ENCODE measurements at regions not wholly inside any gene's neighbourhood (a gene's known extent, or its start where the extent isn't known, plus 50 kb on each side); places are given as distances from the start of the nearest gene placed in this dataset.
"Not testable (repeated sequence)": the region's sequence is repeated elsewhere in the genome, so short reads cannot be mapped to it uniquely, and the experiment has no call there.

DNA sequence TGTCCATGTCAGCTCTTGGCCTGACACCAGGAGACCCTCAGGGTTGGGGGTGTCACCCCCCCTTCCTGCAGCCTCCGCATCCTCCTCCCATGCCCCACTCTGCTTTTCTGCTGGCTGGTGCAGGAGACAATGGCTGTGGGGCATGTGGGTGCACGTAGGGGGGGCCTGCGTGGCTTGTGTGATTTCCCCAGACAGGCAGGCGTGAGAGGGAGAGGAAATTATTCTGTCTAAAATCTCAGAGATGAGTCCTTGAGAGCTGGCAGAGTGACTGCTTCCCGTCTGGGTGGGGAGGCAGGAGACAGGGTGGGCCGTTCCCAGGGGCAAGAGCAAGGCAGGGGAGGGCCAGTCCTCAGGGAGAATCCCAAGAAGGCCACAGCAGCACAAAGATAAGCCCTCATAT, 173.2 kb downstream of the TRIM43 start:
- not testable (repeated sequence) for H3K36me3 ChIP-seq (ENCODE audit: control insufficient read depth in 4 of 4, insufficient read depth in 3 of 4, low read depth in 1 of 4, low read length in 3 of 4); H3K9ac ChIP-seq (ENCODE audit: low read depth in 1 of 2, low read length in 2 of 2); H3K27ac ChIP-seq (ENCODE audit: low read depth in 1 of 2, low read length in 2 of 2); DNase-seq (ENCODE audit: low spot score); H3K4me1 ChIP-seq (ENCODE audit: control insufficient read depth in 4 of 4, insufficient read depth in 4 of 4, low read length in 3 of 4); H3K9me3 ChIP-seq (ENCODE audit: control insufficient read depth in 4 of 4, low read length in 3 of 4); H3K4me3 ChIP-seq (ENCODE audit: low read depth in 1 of 3, low read length in 3 of 3); H3K27me3 ChIP-seq (ENCODE audit: control insufficient read depth in 4 of 4, insufficient read depth in 4 of 4, low read length in 3 of 4)
- WGBS: 82% methylated on average over 5 of the region's 6 CpGs

DNA sequence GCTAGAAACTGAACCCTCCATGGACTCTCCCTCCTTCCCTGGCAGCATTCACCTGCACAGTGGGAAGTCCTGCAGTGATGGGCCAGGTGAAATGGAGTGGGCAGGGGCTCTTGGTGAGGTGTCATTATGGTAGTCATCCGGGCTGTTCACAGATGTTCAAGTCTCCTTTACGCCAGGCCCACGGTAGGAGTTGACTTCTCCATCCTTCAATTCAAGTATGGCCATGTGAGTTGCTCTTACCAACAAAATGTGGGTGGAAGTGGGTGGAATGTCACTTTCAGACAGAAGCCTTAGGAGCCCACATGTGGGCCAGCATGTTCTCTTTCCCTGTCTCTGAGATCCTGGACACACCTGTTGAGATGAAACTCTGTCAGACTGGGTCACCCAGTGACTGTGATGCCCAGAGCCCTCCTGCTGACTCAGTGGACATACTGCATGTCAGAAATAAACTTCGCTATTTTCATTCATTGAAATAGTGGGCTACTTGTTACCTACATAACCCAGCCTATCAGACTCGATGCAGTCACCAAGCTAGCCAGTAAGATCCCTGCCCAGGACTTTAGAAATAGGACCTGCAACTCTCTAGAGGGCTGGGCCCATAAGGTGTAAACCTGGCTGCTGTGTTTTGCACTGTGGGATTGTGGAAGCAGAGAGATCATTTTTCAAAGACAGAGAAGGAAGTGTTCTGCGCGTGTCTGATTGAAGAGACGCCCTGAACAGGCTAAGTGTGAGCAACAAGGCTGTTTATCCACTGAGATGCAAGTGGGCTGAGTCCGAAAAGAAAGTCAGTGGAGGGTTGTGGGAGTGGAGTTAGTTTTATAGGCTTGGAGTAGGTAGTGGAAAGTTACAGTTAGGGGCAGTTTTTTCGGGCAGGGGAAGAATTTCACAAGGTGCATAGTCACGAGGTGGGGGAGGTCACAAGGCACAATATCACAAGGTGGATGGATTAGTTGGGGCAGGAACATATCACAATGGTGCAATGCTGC, 174.4 kb downstream of the TRIM43 start:
- not testable (repeated sequence) for H3K36me3 ChIP-seq (ENCODE audit: control insufficient read depth in 4 of 4, insufficient read depth in 3 of 4, low read depth in 1 of 4, low read length in 3 of 4); H3K9ac ChIP-seq (ENCODE audit: low read depth in 1 of 2, low read length in 2 of 2); H3K4me3 ChIP-seq (ENCODE audit: low read depth in 1 of 3, low read length in 3 of 3); DNase-seq (ENCODE audit: low spot score); H3K4me1 ChIP-seq (ENCODE audit: control insufficient read depth in 4 of 4, insufficient read depth in 4 of 4, low read length in 3 of 4); H3K27ac ChIP-seq (ENCODE audit: low read depth in 1 of 2, low read length in 2 of 2); H3K27me3 ChIP-seq (ENCODE audit: control insufficient read depth in 4 of 4, insufficient read depth in 4 of 4, low read length in 3 of 4); H3K9me3 ChIP-seq (ENCODE audit: control insufficient read depth in 4 of 4, low read length in 3 of 4)
- WGBS: 78% methylated on average over 11 of the region's 11 CpGs

DNA sequence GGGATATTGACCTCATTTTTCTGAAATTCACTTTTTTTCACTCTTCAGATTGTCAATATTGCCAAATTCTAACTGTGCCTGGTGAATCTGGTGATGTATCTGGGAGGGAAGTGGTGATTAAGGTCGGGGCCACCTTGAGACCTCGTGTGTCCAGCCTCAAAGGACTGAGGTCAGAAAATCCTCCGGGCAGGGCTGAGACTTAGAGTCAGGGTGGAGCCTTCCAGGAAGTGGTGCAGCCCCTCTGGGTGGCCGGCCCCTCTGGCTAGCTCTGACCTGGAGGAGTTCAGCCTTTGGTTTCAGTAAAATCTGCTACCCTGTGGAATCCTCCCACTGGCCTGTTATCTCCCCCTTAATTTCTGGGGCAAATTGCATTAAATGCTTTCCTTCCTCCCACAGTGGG, 175.7 kb downstream of the TRIM43 start:
- H3K36me3 ChIP-seq (ENCODE audit: control insufficient read depth in 4 of 4, insufficient read depth in 3 of 4, low read depth in 1 of 4, low read length in 3 of 4); H3K4me3 ChIP-seq (ENCODE audit: low read depth in 1 of 3, low read length in 3 of 3); H3K27ac ChIP-seq (ENCODE audit: low read depth in 1 of 2, low read length in 2 of 2); DNase-seq (ENCODE audit: low spot score); H3K27me3 ChIP-seq (ENCODE audit: control insufficient read depth in 4 of 4, insufficient read depth in 4 of 4, low read length in 3 of 4); H3K9me3 ChIP-seq (ENCODE audit: control insufficient read depth in 4 of 4, low read length in 3 of 4); H3K4me1 ChIP-seq (ENCODE audit: control insufficient read depth in 4 of 4, insufficient read depth in 4 of 4, low read length in 3 of 4); H3K9ac ChIP-seq (ENCODE audit: low read depth in 1 of 2, low read length in 2 of 2): not testable (repeated sequence)
- WGBS: 70% methylated on average over 4 of the region's 4 CpGs

DNA sequence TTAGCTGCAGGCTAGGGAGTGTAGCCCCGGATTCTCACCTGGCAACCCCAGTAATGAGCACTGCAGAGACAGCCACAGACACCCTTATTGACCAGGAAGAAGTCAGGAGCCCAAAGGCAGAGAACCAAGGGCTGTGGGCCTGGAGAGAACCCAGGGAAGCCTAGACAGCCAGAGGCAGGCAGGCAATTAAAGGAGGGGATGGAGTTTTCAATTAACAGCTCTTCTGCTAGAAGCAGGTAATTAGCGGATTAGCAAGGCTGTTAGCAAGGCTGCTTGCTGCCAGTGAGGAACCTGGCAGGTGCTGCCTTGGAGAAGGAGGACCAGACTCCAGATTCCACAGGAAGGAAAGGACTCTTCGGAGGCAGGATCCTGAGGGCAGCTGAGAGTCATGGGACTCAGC, 176.1 kb downstream of the TRIM43 start:
- not testable (repeated sequence) for H3K4me3 ChIP-seq (ENCODE audit: low read depth in 1 of 3, low read length in 3 of 3); H3K9ac ChIP-seq (ENCODE audit: low read depth in 1 of 2, low read length in 2 of 2); DNase-seq (ENCODE audit: low spot score); H3K27me3 ChIP-seq (ENCODE audit: control insufficient read depth in 4 of 4, insufficient read depth in 4 of 4, low read length in 3 of 4); H3K4me1 ChIP-seq (ENCODE audit: control insufficient read depth in 4 of 4, insufficient read depth in 4 of 4, low read length in 3 of 4); H3K36me3 ChIP-seq (ENCODE audit: control insufficient read depth in 4 of 4, insufficient read depth in 3 of 4, low read depth in 1 of 4, low read length in 3 of 4); H3K27ac ChIP-seq (ENCODE audit: low read depth in 1 of 2, low read length in 2 of 2); H3K9me3 ChIP-seq (ENCODE audit: control insufficient read depth in 4 of 4, low read length in 3 of 4)
- WGBS: 68% methylated on average over 2 of the region's 3 CpGs

DNA sequence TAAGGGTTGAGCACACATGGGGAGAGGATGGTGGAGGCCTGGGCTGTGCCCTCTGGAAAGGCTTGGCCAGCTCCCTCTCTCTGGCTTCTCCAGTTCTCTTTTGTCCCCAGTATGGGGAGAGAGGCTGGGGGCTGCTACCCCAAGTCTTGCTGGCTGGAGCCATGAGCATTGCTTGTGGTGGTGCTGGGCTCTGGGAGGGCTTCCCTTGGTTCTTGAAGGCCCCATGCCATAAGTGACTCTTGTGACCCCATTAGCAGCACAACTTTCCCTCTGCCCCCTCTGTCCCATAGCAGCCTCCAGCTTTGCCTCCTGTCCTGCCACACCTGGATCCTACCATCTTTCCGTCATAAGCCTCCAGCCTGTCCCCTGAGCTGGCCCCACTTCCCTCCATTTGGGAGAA, 177.5 kb downstream of the TRIM43 start:
- H3K27ac ChIP-seq (ENCODE audit: low read depth in 1 of 2, low read length in 2 of 2); H3K9me3 ChIP-seq (ENCODE audit: control insufficient read depth in 4 of 4, low read length in 3 of 4); H3K4me3 ChIP-seq (ENCODE audit: low read depth in 1 of 3, low read length in 3 of 3); H3K36me3 ChIP-seq (ENCODE audit: control insufficient read depth in 4 of 4, insufficient read depth in 3 of 4, low read depth in 1 of 4, low read length in 3 of 4); H3K4me1 ChIP-seq (ENCODE audit: control insufficient read depth in 4 of 4, insufficient read depth in 4 of 4, low read length in 3 of 4); H3K9ac ChIP-seq (ENCODE audit: low read depth in 1 of 2, low read length in 2 of 2); DNase-seq (ENCODE audit: low spot score); H3K27me3 ChIP-seq (ENCODE audit: control insufficient read depth in 4 of 4, insufficient read depth in 4 of 4, low read length in 3 of 4): not testable (repeated sequence)
- 96% methylated on average over 1 of the region's 1 CpG for WGBS

DNA sequence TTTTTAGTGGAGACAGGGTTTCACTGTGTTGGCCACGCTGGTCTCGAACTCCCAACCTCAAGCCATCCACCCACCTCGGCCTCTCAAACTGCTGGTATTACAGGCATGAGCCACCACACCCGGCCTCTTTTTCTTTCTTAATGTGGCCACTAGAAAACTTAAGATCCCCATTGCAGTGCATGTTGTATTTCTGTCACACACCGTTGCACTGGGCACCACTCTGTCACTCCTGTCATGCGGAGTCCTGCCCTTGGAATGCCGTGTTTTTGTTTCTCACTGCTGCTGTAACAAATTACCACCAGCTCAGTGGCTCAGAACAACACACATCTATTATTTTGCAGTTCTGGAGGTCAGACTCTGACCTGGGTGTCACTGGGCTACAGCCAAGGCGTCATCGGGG, 178.9 kb downstream of the TRIM43 start:
- not testable (repeated sequence) for DNase-seq (ENCODE audit: low spot score); H3K36me3 ChIP-seq (ENCODE audit: control insufficient read depth in 4 of 4, insufficient read depth in 3 of 4, low read depth in 1 of 4, low read length in 3 of 4); H3K9me3 ChIP-seq (ENCODE audit: control insufficient read depth in 4 of 4, low read length in 3 of 4); H3K27me3 ChIP-seq (ENCODE audit: control insufficient read depth in 4 of 4, insufficient read depth in 4 of 4, low read length in 3 of 4); H3K4me3 ChIP-seq (ENCODE audit: low read depth in 1 of 3, low read length in 3 of 3); H3K4me1 ChIP-seq (ENCODE audit: control insufficient read depth in 4 of 4, insufficient read depth in 4 of 4, low read length in 3 of 4); H3K27ac ChIP-seq (ENCODE audit: low read depth in 1 of 2, low read length in 2 of 2); H3K9ac ChIP-seq (ENCODE audit: low read depth in 1 of 2, low read length in 2 of 2)
- 85% methylated on average over 7 of the region's 9 CpGs for WGBS

DNA sequence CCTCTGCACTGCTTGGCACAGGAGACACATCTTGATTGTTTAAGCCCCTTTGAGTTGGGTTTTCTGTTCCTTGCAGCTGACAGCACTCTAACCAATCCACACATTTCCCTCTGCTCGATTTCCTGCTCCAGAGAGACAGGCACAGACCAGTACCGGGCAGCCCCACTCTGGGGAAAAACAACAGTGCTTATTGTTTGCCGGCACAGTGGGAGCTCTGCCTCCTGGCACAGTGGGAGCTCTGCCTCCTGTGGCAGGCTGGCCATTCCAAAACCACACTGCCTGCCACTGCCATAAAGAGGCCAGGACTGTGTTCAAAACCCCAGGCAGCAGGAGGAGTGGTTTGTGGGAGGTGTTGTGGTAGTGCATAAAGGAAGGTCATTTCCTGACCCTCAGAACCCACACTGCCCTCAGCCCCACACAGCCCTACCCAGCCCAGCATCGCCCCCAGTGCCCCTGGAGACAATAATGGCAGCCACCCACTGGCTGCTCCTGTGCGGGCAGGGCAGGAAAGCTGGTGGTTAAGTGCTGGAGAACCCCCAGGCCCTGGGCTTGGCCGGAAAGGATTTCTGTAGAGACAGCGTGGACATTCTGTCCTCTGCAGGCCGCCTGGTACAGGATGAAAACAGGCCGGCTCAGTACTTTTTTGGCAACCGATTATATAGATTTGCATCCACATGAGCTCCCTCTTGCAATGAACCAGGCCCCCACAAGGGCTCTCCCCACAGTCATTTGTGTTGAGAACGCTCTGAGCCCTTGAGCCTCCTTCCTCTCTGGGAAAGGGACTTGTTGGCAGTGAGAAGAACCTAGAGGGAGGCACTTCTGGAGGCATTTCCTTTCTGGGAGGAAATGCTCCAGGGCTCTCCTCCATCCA, 182.8 kb downstream of the TRIM43 start:
- not testable (repeated sequence) for H3K9ac ChIP-seq (ENCODE audit: low read depth in 1 of 2, low read length in 2 of 2); H3K4me1 ChIP-seq (ENCODE audit: control insufficient read depth in 4 of 4, insufficient read depth in 4 of 4, low read length in 3 of 4); H3K9me3 ChIP-seq (ENCODE audit: control insufficient read depth in 4 of 4, low read length in 3 of 4); H3K27me3 ChIP-seq (ENCODE audit: control insufficient read depth in 4 of 4, insufficient read depth in 4 of 4, low read length in 3 of 4); H3K4me3 ChIP-seq (ENCODE audit: low read depth in 1 of 3, low read length in 3 of 3); H3K27ac ChIP-seq (ENCODE audit: low read depth in 1 of 2, low read length in 2 of 2); DNase-seq (ENCODE audit: low spot score); H3K36me3 ChIP-seq (ENCODE audit: control insufficient read depth in 4 of 4, insufficient read depth in 3 of 4, low read depth in 1 of 4, low read length in 3 of 4)
- 88% methylated on average over 3 of the region's 11 CpGs for WGBS

DNA sequence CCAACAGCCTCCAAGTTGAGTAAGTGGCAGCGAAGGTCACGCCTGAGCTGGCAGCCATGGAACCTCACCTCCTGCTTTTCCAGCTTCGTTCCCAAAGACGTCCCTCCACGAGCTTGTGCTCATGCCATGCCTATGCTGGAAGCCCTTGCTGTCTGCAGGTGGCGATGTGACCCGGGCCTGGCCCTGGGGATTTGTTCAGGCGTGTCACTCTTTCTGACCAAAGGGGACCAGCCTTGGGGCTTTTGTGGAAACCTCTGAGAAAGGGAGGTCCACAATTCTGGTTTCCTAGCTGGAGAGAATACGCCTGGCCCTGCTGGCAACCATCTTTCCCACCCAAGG, 183.4 kb downstream of the TRIM43 start:
- not testable (repeated sequence) for H3K36me3 ChIP-seq (ENCODE audit: control insufficient read depth in 4 of 4, insufficient read depth in 3 of 4, low read depth in 1 of 4, low read length in 3 of 4); H3K27ac ChIP-seq (ENCODE audit: low read depth in 1 of 2, low read length in 2 of 2); H3K4me3 ChIP-seq (ENCODE audit: low read depth in 1 of 3, low read length in 3 of 3); H3K27me3 ChIP-seq (ENCODE audit: control insufficient read depth in 4 of 4, insufficient read depth in 4 of 4, low read length in 3 of 4); H3K4me1 ChIP-seq (ENCODE audit: control insufficient read depth in 4 of 4, insufficient read depth in 4 of 4, low read length in 3 of 4); H3K9me3 ChIP-seq (ENCODE audit: control insufficient read depth in 4 of 4, low read length in 3 of 4); H3K9ac ChIP-seq (ENCODE audit: low read depth in 1 of 2, low read length in 2 of 2); DNase-seq (ENCODE audit: low spot score)
- WGBS: 57% methylated on average over 4 of the region's 9 CpGs

All from liver (tissue), 6 donors.